ENCODE measurements at regions not wholly inside any gene's neighbourhood (a gene's known extent, or its start where the extent isn't known, plus 50 kb on each side); places are given as distances from the start of the nearest gene placed in this dataset.

DNA sequence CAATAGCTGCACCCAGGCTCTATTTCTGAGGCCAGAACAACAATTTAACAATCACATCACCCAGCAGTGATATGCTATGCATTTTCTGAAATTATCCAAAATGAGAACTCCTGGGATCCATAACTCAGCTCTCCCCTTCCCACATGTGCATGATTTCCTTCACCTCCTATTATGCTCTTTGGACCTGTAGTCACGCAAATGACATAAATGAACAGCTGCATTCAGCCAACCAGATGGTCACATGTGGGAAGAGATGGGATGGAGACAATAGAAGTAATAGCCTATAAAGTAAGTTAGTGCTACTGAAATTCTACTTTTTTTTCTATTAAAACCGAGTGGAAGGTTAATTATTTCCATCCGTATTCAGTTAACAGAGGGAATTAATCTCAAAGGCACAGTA lies 662.1 kb upstream of the ID4 start:
- TF ChIP-seq CTCF (IDR thresholded peaks at IDR 0.05) (no peak), POLR2A (IDR thresholded peaks at IDR 0.05) (no peak)
